Ecto neural progenitor cell (in vitro differentiated cells): ENCODE measurements at regions not wholly inside any gene's neighbourhood (a gene's known extent, or its start where the extent isn't known, plus 50 kb on each side); places are given as distances from the start of the nearest gene placed in this dataset.
"Not testable (repeated sequence)": the region's sequence is repeated elsewhere in the genome, so short reads cannot be mapped to it uniquely, and the experiment has no call there.

Experiments used
- DNase-seq: peaks from one replicate; pipeline ENCODE4 v3.0.0-alpha.2; 2018; ENCODE audit warnings: low spot score

- DNase-seq = no peak
Observed at GRCh38 chrX:63466690-63467089, 115.6 kb upstream of the SPIN4 start.

GRCh38 chrX:63458981-63459380 lies 107.8 kb upstream of the SPIN4 start:
- no peak for DNase-seq

DNA sequence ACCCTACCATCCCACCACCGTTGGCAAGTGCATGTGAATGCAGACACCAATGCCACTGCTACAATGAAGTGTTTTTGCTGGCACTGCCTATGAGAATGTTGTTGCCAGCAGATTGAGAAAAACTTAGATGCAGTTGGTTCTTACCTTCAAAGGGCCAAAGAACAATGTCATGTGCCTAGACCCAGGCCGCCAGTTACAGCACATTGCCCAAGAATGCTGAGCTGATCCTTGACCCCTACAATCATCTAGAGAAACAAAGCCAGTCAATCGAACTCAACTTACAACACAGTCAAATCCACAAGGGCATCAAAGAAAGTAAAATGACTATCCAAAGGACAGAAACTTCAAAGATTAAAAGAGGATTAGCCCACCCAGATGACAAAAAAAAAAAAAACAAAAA lies 102.4 kb upstream of the SPIN4 start:
- no peak for DNase-seq

DNA sequence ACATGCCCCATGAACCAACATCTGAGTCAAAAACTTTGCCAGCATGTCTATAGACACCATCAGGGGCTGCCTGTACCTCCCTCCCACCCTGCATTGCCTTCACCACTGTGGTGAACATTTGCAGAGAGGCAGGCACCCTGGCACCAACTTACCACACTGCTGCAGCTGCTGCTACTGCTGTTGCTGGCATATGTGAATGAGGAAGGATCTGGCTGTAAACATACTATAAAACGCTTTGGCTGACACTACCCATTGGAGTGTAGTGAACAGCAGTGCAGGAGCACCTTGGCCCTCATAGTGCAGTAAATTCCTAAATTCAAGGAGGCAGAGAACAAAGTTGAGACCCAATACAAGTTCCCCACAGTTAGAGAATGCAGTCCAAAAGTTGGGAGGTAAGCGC lies 90.6 kb upstream of the SPIN4 start:
- DNase-seq = no peak

DNA sequence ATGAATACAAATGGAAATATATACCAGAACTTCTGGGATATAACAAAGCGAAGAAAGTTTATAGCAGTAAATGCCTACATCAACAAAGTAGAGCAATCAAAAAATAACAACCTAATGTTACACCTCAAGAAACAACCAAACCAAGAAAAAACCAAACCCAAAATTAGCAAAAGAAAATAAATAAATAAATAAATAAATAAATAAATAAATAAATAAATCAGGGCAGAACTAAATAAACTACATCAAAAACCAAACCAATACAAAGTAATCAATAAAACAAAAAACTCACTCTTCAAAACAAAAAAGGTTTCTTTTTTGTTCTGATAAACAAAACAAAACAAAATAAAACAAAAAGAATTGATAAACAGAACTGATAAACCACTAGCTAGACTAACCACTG lies 88.4 kb upstream of the SPIN4 start:
- no peak for DNase-seq

DNA sequence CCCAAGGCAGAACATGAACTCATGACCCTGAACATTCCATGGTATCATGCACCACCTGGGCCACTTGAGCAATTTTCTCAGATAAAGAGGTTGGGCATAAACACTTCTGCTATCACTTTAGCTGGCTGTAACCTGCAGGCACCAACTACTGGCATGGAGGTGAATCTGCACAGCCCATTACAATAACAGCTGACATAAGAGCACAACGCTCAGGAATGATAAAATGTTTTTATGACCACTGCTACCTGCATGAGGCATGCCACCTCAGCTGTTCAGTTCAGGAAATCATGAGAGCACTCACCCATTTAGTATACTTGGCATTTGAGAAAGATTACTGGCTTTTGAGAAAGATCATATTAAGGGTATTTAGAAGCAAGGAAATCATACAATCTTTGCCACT lies 85.7 kb upstream of the SPIN4 start:
- no peak for DNase-seq

DNA sequence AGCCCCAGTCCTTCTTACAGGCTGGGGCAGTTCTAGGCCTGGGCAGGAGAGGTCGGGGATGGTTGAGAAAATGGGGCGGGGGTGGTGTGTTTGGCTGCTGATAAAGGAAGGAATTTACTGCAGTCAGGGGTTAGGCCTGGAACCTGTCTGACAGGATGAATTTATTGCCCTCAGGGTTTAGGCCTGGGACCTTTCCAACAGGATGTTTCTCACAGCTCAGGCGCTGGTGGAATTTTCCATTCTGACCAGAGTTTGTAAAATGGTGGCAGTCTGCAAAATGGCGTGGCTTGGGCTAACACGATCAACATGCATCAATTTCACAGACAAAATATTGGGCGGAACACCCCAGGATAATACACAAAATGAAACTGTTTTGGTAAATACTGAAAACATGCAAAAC lies 83.5 kb upstream of the SPIN4 start:
- DNase-seq = no peak

GRCh38 chrX:63434206-63434605 lies 83.1 kb upstream of the SPIN4 start:
- no peak for DNase-seq

DNA sequence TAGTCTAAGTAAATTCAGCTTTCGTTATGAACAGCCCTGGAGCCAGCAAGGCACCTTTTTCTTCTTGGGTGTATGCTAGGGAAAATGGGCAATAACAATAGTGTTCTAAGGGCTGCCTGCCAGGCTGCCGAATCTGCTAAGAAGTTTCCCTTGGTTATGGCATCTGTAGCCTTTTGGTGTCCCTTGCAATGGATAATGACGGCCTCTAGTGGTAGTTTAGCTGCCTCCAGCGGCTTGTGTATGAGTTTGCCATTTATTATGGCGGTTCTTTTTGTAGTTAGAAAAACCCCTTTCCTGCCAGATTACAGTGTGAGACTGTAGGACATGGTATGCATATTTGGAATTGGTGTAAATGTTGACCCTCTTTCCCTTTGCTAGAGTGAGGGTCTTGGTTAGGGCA lies 78.9 kb upstream of the SPIN4 start:
- DNase-seq = no peak

- DNase-seq = no peak
Observed at GRCh38 chrX:63428348-63428747, 77.2 kb upstream of the SPIN4 start.

GRCh38 chrX:63426519-63426918 lies 75.4 kb upstream of the SPIN4 start:
- DNase-seq = no peak

DNA sequence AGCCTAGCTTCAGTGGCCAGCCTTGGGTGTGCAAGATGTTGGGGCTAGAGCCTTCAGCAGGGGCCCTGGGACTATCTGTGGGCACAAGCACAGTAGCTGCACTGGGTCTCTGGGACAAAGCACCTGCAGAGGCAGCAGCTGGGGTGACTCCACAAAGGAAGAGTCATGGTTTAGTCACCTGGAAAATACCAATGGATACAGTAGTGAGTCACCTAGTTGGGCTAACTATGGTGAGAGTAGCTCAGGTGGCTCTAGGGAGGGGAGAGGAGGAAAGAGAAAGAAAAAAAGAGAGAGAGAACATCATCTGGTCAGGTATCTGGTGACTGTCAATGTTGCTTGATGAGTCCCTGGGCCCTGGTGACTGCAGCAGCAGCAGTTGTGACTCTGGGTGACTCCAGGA lies 72.9 kb upstream of the SPIN4 start:
- DNase-seq = no peak

DNA sequence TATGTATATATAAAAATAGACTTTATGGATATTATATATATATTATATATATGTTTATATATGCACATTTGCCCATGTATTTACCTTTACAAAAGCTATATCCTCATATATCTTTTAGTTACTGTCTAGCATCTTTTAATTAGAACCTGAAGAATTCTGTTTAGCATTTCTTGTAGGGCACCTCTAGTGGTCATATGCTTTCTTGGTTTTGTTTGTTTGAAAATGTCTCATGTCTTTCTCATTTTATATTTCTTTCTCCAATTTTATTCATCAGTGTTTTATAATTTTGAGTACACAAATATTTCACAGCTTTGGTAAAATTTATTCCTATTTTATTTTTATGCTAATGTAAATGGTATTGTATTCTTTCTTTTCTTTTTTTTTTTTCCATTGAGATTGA lies 70.3 kb upstream of the SPIN4 start:
- no peak for DNase-seq

DNA sequence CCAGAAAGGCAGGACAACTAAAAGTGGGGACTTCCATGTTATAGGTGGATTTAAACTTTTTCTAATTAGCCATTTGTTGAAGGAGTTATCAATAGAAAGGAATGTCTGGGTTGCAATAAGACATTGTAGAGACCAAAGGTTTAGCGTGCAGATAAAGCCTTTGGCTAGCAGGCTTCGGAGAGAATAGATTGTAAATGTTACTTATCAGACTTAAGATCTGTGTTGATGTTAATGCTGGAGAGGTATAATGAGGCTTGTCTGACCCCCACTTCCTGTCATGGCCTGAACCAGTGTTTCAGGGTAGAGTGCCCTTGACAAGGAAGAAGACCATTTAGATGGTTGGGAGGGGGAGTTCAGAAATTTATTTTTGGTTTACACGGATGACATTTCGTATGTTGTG lies 67.1 kb upstream of the SPIN4 start:
- no peak for DNase-seq

- no peak for DNase-seq
Observed at GRCh38 chrX:63417649-63418048, 66.5 kb upstream of the SPIN4 start.

DNA sequence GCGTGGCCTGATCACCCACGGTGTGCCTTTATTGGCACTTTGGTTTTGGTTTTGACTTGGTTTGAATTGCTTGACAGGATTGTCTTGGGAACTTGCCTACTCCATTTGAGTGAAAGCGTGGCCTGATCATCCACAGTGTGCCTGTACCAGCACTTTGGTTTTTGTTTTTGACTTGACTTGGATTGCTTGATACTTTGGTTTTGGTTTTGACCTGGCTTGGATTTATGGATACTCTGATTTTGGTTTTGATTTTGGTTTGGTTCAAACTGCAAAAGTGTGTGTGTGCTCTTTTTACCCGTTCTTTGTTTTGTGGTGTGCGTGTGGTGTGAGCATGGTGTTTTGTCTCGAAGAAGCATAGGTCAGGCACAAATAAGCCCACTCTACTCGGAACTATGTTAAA lies 58.8 kb upstream of the SPIN4 start:
- not testable (repeated sequence) for DNase-seq

GRCh38 chrX:63408050-63408449 lies 56.9 kb upstream of the SPIN4 start:
- DNase-seq = no peak

- DNase-seq = no peak
Observed at GRCh38 chrX:63404332-63404731, 53.2 kb upstream of the SPIN4 start.

- DNase-seq = no peak
Observed at GRCh38 chrX:63402106-63402505, 51.0 kb upstream of the SPIN4 start.
